CD4-positive, alpha-beta T cell treated with Interleukin-10 for 1 hour (primary cell): ENCODE measurements at regions not wholly inside any gene's neighbourhood (a gene's known extent, or its start where the extent isn't known, plus 50 kb on each side); places are given as distances from the start of the nearest gene placed in this dataset.
A peak's percentile ranks its signal among the peaks of the same experiment; 100 is the strongest.
"Not testable (repeated sequence)": the region's sequence is repeated elsewhere in the genome, so short reads cannot be mapped to it uniquely, and the experiment has no call there.

ENCODE experiments used
- DNase-seq: peaks from one replicate; pipeline ENCODE4 v3.0.0-alpha.2; 2020

- DNase-seq, result no peak
These were observed 129.4 kb upstream of the BASP1 start for GRCh38 chr5:17088051-17088450.

- no peak for DNase-seq
These were observed 128.4 kb upstream of the BASP1 start for GRCh38 chr5:17089001-17089400.

DNA sequence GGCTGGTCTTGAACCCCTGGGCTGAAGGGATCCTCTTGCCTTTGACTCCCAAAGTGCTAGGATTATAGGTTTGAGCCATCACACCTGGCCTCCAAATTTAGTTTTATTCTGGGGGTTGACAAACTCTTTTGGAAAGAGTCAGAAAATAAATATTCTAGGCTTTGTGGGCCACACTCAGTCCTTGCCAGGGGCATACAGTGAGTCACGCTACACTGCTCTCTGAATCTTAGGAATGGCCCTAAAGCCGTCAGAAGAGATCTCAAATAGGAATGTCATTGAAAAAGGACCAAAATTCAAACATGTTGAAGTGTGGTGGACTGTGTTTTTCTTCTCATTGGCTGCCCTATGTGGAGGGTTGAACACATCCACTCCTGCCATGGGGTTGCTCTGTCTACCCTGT is 127.7 kb upstream of the BASP1 start:
- DNase-seq, result no peak

DNA sequence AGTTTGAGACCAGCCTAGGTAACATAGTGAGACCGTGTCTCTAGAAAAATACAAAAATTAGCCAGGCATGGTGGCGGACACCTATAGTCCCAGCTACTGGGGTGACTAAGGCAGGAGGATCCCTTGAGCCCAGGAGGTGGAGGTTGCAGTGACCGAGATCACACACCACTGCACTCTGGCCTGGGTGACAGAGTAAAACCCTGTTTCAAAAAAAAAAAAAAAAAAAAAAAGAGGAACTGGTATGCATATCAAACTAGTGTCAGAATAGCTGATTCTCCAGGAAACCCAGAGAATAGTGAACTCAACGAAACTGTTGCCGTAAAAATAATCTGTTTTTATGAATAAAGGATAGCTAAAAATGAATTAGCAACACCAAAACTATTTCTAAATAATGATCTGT is 126.6 kb upstream of the BASP1 start:
- DNase-seq, result no peak

DNA sequence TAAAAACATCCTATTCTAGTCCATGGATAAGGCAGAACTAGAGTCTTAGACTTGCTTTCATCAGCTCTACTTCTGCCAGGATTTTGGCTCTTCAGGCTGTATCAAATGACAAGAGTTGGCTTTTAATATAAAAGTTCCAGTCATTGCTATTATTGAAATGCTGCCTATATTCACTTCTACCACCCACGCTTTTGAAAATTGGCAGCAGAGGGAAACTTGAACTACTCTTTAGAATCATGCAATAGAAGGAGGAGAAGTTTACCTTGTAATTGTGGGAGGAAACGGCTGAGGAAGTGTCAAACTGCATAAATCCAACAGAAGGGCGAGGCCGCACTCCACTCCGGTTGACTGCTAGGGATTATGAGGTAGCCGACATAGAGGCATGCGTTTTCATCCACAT is 122.6 kb upstream of the BASP1 start:
- DNase-seq, result no peak

GRCh38 chr5:17096952-17097695 is 120.3 kb upstream of the BASP1 start:
- DNase-seq, result no peak

- no peak for DNase-seq
These were observed 117.5 kb upstream of the BASP1 start for GRCh38 chr5:17099946-17100345.

DNA sequence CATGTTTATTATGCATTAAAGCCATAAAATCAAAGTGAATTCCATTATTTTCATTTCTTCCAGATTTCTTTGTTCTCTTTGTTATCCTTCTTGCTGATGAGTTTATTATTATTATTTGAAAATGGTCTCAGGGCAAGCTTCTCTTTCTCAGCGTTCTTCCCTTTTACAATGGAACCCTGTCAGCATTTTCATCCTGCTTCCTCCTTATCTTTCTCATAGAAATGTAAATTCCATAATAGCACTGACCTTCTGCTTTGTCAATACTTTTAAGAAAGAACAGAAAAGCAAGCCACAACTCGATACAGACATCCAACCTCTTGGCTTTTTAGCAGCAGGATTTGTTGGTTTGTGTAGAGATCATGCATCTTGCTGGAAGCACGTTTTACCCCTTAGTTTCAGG is 114.0 kb upstream of the BASP1 start:
- no peak for DNase-seq

DNA sequence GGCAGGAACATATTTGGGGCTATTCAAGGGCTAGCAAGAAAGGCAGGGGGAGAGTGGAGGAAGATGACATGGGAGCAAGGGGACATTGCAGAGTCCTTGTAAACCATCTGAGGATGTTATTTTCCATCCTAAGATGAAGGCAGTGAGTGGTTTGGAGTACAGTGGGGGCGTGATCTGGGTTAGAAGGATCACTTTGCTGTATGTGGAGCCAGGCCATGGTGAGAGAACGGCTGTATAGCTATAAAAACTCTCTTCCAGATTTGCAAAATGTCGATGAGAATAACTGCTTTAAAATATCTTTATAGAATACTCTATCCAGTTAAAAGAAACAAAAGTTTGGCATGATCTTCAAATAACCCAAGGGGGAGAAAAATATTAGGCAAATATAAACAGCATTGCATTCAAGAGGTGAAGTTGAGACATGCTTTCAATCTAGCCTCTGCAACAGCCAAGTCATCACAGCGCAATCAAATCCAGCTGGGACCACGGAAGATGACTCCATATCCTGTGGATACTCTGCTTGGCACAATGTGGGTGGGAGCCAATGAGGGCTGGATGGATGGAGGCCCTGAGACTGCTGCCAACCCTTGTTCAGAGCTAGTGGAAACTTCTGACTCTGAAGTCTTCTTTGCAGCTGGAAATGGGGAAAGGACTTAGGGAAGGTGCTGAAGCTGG is 111.5 kb upstream of the BASP1 start:
- DNase-seq, result no peak

- DNase-seq, result no peak
These were observed 110.9 kb upstream of the BASP1 start for GRCh38 chr5:17106521-17106920.

GRCh38 chr5:17112091-17112716 is 105.2 kb upstream of the BASP1 start:
- not testable (repeated sequence) for DNase-seq

DNA sequence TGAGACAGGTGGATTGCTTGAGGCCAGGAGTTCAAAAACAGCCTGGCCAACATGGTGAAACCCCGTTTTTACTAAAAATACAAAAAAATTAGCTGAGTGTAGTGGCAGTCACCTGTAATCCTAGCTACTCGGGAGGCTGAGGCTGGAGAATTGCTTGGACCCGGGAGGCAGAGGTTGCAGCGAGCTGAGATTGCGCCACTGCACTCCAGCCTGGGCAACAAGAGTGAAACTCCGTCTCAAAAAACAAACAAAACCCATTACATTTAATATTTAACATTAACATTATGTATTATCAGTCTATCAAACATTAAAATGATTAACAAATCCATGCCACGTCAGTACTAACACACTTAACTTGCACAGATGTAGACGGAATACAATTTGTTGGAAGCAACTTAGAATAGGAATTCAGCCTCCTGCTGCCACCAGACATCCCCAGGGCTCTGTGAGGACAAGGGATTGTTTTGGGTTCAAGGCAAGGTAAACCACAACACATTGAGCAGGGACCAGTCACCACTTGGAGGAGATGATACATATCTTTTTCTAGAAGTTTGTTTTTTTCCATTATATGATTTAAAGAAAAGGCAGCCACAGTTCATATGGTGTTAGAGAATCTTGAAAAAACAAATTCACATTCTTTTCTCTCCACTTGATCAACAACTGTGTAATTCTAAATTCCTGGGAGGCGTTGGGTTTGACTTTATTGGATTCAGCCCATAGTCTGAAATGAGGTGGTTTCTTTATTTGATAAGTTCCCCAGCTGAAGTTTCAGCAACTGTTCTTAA is 104.1 kb upstream of the BASP1 start:
- DNase-seq, result no peak

DNA sequence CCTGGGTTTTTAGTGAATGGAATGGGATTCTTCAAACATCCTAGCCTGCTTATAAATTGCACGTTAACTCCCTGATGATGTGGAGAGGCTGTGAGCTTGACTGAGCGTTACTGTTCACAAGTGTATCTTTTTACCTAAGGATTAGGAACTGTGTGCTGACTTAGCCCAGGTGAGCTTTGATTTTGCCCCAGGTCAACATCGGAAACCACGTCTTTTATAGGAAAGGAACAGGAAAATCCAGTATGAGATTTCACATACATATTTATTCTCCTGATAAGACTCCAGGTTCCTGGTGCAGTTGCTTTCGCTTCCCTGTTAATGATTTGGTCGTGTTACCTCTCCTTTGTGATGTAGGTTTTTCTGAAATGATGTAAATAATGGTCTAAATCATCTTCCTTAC is 103.2 kb upstream of the BASP1 start:
- DNase-seq, result no peak

DNA sequence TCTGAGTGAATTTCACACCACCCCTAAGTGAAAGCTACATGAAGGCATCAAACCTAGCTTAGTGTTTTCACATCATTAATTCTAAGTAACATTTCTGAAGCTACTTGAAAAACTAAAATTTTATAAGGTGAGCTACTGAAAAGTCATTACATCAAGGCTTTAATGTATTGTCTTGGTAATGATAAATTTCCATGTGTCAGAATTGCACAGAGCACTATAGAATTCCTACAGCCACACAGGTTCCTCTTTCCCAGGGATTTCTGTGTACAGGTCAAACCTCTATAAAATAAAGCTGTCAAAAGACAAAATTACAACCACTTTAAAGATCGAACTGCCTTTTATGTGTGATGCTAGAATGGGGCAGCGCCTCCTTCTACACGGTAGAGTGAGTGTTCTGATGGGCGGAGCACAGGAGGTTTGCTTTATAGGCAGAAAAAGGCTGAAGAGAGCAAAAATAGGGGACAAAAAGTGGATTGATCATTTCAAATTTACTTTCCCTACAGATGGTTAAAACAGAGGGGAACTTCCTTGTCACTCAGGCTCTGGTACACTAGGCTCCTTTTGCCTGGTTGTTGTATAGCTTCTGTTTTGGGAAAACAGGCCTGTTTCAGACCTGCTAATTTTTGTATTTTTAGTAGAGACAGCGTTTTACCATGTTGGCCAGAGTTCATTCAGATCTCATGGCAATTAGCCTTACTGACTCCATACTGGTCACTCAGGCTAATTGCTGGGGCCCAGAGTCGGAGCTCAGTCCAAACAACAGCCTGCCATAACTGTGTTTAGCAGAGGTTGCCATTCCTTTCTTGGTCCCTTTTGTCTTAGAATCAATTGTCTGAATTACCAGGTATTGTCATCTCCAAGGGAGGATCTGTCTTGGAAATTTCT is 102.5 kb upstream of the BASP1 start:
- no peak for DNase-seq

GRCh38 chr5:17115855-17116254 is 101.6 kb upstream of the BASP1 start:
- DNase-seq, result no peak

- peak; percentile 41 for DNase-seq
These were observed 98.8 kb upstream of the BASP1 start for GRCh38 chr5:17118631-17119030.

- no peak for DNase-seq
These were observed 97.2 kb upstream of the BASP1 start for GRCh38 chr5:17120209-17120608.

GRCh38 chr5:17121776-17122175 is 95.7 kb upstream of the BASP1 start:
- no peak for DNase-seq

GRCh38 chr5:17123010-17123409 is 94.4 kb upstream of the BASP1 start:
- DNase-seq, result no peak

- not testable (repeated sequence) for DNase-seq
These were observed 93.7 kb upstream of the BASP1 start for GRCh38 chr5:17123773-17124172.

- no peak for DNase-seq
These were observed 89.6 kb upstream of the BASP1 start for GRCh38 chr5:17127743-17128231.
